Liver (tissue), 7 donors: ENCODE measurements at regions not wholly inside any gene's neighbourhood (a gene's known extent, or its start where the extent isn't known, plus 50 kb on each side); places are given as distances from the start of the nearest gene placed in this dataset.

Experiments used
- DNase-seq: peaks from one replicate; pipeline ENCODE4 v3.0.0-alpha.2; 2017; ENCODE audit warnings: low spot score
- H3K27ac ChIP-seq, 2 donors: one replicate each; pipeline ENCODE4 v1.7.0; 2013; ENCODE audit warnings: inconsistent platforms in 2 of 2, low read length in 2 of 2, control low read depth in 1 of 2, low read depth in 1 of 2, mild to moderate bottlenecking in 1 of 2
- H3K27me3 ChIP-seq, 4 donors: one replicate each; pipeline versions ENCODE4 v1.6.1 to v1.7.0; 2013; ENCODE audit warnings: low read length in 3 of 4, inconsistent platforms in 1 of 4, mild to moderate bottlenecking in 1 of 4, moderate library complexity in 1 of 4; ENCODE audit not compliant: control insufficient read depth in 4 of 4, insufficient read depth in 4 of 4
- H3K36me3 ChIP-seq, 4 donors: one replicate each; pipeline versions ENCODE4 v1.6.1 to v1.7.0; 2013; ENCODE audit warnings: low read length in 3 of 4, mild to moderate bottlenecking in 3 of 4, low read depth in 1 of 4, moderate library complexity in 1 of 4; ENCODE audit not compliant: control insufficient read depth in 4 of 4, insufficient read depth in 3 of 4
- H3K4me1 ChIP-seq, 4 donors: one replicate each; pipeline versions ENCODE4 v1.6.1 to v1.7.0; 2013; ENCODE audit warnings: low read length in 3 of 4, mild to moderate bottlenecking in 3 of 4, moderate library complexity in 1 of 4; ENCODE audit not compliant: control insufficient read depth in 4 of 4, insufficient read depth in 4 of 4
- H3K4me3 ChIP-seq, 3 donors: one replicate each; pipeline versions ENCODE4 v1.6.1 to v1.7.0; 2013; ENCODE audit warnings: low read length in 3 of 3, control low read depth in 1 of 3, low read depth in 1 of 3, mild to moderate bottlenecking in 1 of 3
- H3K9ac ChIP-seq, 2 donors: one replicate each; pipeline ENCODE4 v1.7.0; 2013; ENCODE audit warnings: low read length in 2 of 2, mild to moderate bottlenecking in 2 of 2, moderate library complexity in 2 of 2, control low read depth in 1 of 2, low read depth in 1 of 2
- H3K9me3 ChIP-seq, 4 donors: one replicate each; pipeline versions ENCODE4 v1.6.1 to v1.7.0; 2013; ENCODE audit warnings: low read length in 3 of 4; ENCODE audit not compliant: control insufficient read depth in 4 of 4
- FOXA1 ChIP-seq: IDR thresholded peaks from 2 replicates; pipeline ENCODE4 v1.6.1; 2016; ENCODE audit warnings: antibody characterized with exemption
- FOXA2 ChIP-seq: IDR thresholded peaks from 2 replicates; pipeline ENCODE4 v1.6.1; 2016; ENCODE audit warnings: antibody characterized with exemption
- GABPA ChIP-seq, 2 donors: IDR thresholded peaks in 1 of 2; conservative IDR thresholded peaks in 1 of 2; 2 replicates each; pipeline ENCODE4 v1.6.1; 2016; ENCODE audit warnings: antibody characterized with exemption in 2 of 2, mild to moderate bottlenecking in 1 of 2, moderate library complexity in 1 of 2
- HNF4A ChIP-seq, 2 donors: conservative IDR thresholded peaks; 2 replicates each; pipeline ENCODE4 v1.6.1; 2016; ENCODE audit warnings: antibody characterized with exemption in 2 of 2, mild to moderate bottlenecking in 2 of 2
- HNF4G ChIP-seq: IDR thresholded peaks from 2 replicates; pipeline ENCODE4 v1.6.1; 2016; ENCODE audit warnings: antibody characterized with exemption
- NR2F2 ChIP-seq: IDR thresholded peaks from 2 replicates; pipeline ENCODE4 v1.6.1; 2016; ENCODE audit warnings: antibody characterized with exemption
- RAD21 ChIP-seq, 2 donors: IDR thresholded peaks; 2 replicates each; pipeline ENCODE4 v1.6.1; 2016; ENCODE audit warnings: antibody characterized with exemption in 2 of 2, mild to moderate bottlenecking in 2 of 2
- SP1 ChIP-seq: IDR thresholded peaks from 2 replicates; pipeline ENCODE4 v1.6.1; 2018; ENCODE audit warnings: antibody characterized with exemption, mild to moderate bottlenecking
- TAF1 ChIP-seq: conservative IDR thresholded peaks from 2 replicates; pipeline ENCODE4 v1.6.1; 2016; ENCODE audit warnings: antibody characterized with exemption, mild to moderate bottlenecking
- YY1 ChIP-seq: IDR thresholded peaks from 2 replicates; pipeline ENCODE4 v1.6.1; 2016; ENCODE audit warnings: antibody characterized with exemption, mild to moderate bottlenecking
- WGBS: extraction: QIAGEN DNeasy Blood & Tissue Kit; methylation state at CpG from one replicate; pipeline ENCODE4 v1.1.7; 2013; 5-methylcytosine and 5-hydroxymethylcytosine counted together
- TF ChIP-seq, protein P1 (sequence below): IDR thresholded peaks from 2 replicates; pipeline ENCODE4 v1.6.1; 2016; ENCODE audit warnings: antibody characterized with exemption
- TF ChIP-seq, protein P2 (sequence below): IDR thresholded peaks from 2 replicates; pipeline ENCODE4 v1.6.1; 2016; ENCODE audit warnings: antibody characterized with exemption
- TF ChIP-seq, protein P3 (sequence below): IDR thresholded peaks from 2 replicates; pipeline ENCODE4 v1.6.1; 2016; ENCODE audit warnings: antibody characterized with exemption
- TF ChIP-seq, protein P4 (sequence below): IDR thresholded peaks from 2 replicates; pipeline ENCODE4 v1.6.1; 2016; ENCODE audit warnings: antibody characterized with exemption, mild to moderate bottlenecking
- donor health status: healthy.
- donor health status: healthy.
- donor health status: healthy.
- donor health status: healthy.

DNA sequence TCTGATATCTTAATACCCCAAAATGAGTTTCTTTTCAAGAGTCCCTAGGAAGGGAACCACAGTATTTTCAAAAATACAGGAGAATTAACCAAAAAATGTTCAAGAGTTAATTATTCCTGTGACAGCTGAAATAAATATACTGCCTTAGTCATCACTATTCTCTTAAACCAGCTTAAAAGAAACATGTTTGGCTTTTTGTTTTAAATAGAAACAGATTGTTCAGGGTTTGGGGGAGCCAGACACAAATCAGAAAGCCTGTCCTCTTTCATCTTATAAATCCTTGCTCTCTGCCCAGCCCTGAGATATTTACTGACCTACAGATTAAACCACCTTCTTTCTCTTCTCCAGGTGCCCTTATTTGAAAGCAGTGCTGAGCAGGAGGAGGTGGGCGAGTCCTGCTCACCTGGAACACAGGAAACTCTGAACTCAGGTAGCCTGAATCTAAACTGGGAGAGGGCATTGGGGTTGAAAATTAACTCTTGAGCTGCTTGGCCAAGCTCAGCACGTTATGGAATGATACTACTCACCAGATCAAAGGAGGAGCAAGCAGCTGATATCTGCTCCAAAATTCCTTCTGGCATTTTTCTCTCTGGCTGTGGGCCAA lies 84.1 kb upstream of the SPRED1 start:
- no peak for DNase-seq

DNA sequence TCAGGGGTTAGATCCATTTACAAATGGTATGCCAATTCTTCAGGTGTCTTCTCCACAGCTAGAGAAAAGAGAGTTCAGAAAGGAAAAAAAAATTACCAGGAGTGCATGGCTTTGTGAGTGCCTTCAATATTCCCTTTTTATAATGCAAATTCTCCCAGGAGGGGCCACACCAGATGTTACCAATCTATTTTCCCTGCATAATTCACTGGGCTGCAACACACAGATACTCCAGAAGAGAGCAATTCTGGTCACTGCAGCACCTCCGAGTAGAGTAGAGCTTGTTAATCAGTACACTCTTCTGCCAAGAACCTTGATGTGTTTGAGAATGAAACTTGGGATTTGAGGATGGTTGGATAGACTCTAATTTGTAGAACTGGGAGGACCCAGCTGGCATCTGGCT lies 80.7 kb upstream of the SPRED1 start:
- H3K9ac ChIP-seq: no peak overlapping the region
- H3K27ac ChIP-seq: no peak overlapping the region
- H3K4me3 ChIP-seq: no peak overlapping the region
- DNase-seq: no peak
- no peaks in the 10 kb centered on the region for H3K9me3 ChIP-seq
- peaks cover 0 to 2% (median 0%) of the 10 kb centered on the region in 4 donors for H3K27me3 ChIP-seq
- 69% methylated on average over 1 of the region's 1 CpG for WGBS
- no peaks in the 10 kb centered on the region for H3K4me1 ChIP-seq
- no peaks in the 10 kb centered on the region for H3K36me3 ChIP-seq
- no peak for TF ChIP-seq FOXA2
- no peak for TF ChIP-seq FOXA1
- TF ChIP-seq HNF4G: no peak
- TF ChIP-seq HNF4A (conservative IDR thresholded peaks at IDR 0.05): no peak
- TF ChIP-seq TAF1: no peak

More for the DNA sequence above, 84.1 kb upstream of the SPRED1 start:
- H3K4me3 ChIP-seq: no peak overlapping the region
- H3K4me1 ChIP-seq: no peaks in the 10 kb centered on the region
- no peak overlapping the region for H3K27ac ChIP-seq
- peaks cover 0 to 6% (median 0%) of the 10 kb centered on the region in 4 donors for H3K27me3 ChIP-seq
- no peaks in the 10 kb centered on the region for H3K36me3 ChIP-seq
- H3K9me3 ChIP-seq: no peaks in the 10 kb centered on the region
- 40% methylated on average over 2 of the region's 2 CpGs for WGBS
- no peak for TF ChIP-seq GABPA (IDR thresholded peaks at IDR 0.05 in 1 of 2, conservative IDR thresholded peaks at IDR 0.05 in 1 of 2)
- TF ChIP-seq, protein P1, sequence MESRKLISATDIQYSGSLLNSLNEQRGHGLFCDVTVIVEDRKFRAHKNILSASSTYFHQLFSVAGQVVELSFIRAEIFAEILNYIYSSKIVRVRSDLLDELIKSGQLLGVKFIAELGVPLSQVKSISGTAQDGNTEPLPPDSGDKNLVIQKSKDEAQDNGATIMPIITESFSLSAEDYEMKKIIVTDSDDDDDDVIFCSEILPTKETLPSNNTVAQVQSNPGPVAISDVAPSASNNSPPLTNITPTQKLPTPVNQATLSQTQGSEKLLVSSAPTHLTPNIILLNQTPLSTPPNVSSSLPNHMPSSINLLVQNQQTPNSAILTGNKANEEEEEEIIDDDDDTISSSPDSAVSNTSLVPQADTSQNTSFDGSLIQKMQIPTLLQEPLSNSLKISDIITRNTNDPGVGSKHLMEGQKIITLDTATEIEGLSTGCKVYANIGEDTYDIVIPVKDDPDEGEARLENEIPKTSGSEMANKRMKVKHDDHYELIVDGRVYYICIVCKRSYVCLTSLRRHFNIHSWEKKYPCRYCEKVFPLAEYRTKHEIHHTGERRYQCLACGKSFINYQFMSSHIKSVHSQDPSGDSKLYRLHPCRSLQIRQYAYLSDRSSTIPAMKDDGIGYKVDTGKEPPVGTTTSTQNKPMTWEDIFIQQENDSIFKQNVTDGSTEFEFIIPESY: no peak
- TF ChIP-seq, protein P2, sequence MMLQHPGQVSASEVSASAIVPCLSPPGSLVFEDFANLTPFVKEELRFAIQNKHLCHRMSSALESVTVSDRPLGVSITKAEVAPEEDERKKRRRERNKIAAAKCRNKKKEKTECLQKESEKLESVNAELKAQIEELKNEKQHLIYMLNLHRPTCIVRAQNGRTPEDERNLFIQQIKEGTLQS: no peak
- TF ChIP-seq NR2F2: no peak
- TF ChIP-seq RAD21 (IDR thresholded peaks at IDR 0.05): no peak
- TF ChIP-seq HNF4G: no peak
- TF ChIP-seq YY1: no peak
- TF ChIP-seq, protein P3, sequence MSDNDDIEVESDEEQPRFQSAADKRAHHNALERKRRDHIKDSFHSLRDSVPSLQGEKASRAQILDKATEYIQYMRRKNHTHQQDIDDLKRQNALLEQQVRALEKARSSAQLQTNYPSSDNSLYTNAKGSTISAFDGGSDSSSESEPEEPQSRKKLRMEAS: no peak
- TF ChIP-seq SP1: no peak
- TF ChIP-seq, protein P4, sequence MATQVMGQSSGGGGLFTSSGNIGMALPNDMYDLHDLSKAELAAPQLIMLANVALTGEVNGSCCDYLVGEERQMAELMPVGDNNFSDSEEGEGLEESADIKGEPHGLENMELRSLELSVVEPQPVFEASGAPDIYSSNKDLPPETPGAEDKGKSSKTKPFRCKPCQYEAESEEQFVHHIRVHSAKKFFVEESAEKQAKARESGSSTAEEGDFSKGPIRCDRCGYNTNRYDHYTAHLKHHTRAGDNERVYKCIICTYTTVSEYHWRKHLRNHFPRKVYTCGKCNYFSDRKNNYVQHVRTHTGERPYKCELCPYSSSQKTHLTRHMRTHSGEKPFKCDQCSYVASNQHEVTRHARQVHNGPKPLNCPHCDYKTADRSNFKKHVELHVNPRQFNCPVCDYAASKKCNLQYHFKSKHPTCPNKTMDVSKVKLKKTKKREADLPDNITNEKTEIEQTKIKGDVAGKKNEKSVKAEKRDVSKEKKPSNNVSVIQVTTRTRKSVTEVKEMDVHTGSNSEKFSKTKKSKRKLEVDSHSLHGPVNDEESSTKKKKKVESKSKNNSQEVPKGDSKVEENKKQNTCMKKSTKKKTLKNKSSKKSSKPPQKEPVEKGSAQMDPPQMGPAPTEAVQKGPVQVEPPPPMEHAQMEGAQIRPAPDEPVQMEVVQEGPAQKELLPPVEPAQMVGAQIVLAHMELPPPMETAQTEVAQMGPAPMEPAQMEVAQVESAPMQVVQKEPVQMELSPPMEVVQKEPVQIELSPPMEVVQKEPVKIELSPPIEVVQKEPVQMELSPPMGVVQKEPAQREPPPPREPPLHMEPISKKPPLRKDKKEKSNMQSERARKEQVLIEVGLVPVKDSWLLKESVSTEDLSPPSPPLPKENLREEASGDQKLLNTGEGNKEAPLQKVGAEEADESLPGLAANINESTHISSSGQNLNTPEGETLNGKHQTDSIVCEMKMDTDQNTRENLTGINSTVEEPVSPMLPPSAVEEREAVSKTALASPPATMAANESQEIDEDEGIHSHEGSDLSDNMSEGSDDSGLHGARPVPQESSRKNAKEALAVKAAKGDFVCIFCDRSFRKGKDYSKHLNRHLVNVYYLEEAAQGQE: no peak
- TF ChIP-seq TAF1: no peak
- no peak for TF ChIP-seq FOXA2
- no peak overlapping the region for H3K9ac ChIP-seq
